ENCODE measurements at regions not wholly inside any gene's neighbourhood (a gene's known extent, or its start where the extent isn't known, plus 50 kb on each side); places are given as distances from the start of the nearest gene placed in this dataset.

DNA sequence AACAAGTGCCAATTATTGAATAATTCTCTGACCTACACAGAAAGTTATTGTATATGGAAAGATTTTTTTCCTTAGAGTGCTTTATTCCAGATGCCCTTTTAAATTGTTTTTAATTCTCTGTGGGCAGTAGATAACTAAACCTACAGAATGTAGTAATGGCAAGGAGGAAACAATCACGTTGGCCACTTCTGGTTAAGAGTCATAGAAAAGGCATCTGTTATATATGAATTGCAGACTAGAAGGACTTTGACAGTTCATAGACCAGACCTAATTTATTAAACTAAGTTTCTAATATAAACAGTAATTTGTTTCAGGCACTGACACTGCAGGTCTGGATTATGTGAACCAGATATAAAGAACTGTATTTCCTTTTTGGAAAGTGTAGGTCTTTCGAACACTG, 607.5 kb downstream of the PLCL1 start:
- TF ChIP-seq EZH2 (IDR thresholded peaks at IDR 0.05; ENCODE audit: insufficient read depth, poor library complexity, severe bottlenecking) = no peak
- TF ChIP-seq EZH2phosphoT487 (IDR thresholded peaks at IDR 0.05; ENCODE audit: insufficient read depth, low read depth) = no peak
